GM23338 (cell line): ENCODE measurements at regions not wholly inside any gene's neighbourhood (a gene's known extent, or its start where the extent isn't known, plus 50 kb on each side); places are given as distances from the start of the nearest gene placed in this dataset.

ENCODE experiments used
- ATAC-seq: fragments of 200-7000 bp; cut with Tn5 transposase; 3 replicates; pipeline ENCODE4 v1.9.1; 2020
- DNase-seq: peaks from one replicate; pipeline ENCODE4 v3.0.0-alpha.2; 2015; ENCODE audit warnings: low spot score
- H2AFZ ChIP-seq: fragments of 200-600 bp; sonication (generic); 2 replicates; pipeline ENCODE4 v1.8.0; 2016; ENCODE audit warnings: antibody characterized with exemption, mild to moderate bottlenecking, moderate library complexity
- H3F3A ChIP-seq: fragments of 200-600 bp; sonication (generic); replicated peaks from 2 replicates; pipeline ENCODE4 v1.8.0; 2017; ENCODE audit warnings: antibody characterized with exemption, mixed run types, low read depth
- H3K27ac ChIP-seq: fragments of 200-600 bp; sonication (generic); 2 replicates; pipeline ENCODE4 v1.6.1; 2016; ENCODE audit warnings: low read depth
- H3K27me3 ChIP-seq: fragments of 200-600 bp; sonication (generic); 2 replicates; pipeline ENCODE4 v1.8.0; 2016; ENCODE audit warnings: mild to moderate bottlenecking, mixed run types, moderate library complexity; ENCODE audit not compliant: insufficient read depth
- H3K36me3 ChIP-seq: fragments of 200-600 bp; sonication (generic); 2 replicates; pipeline ENCODE4 v1.8.0; 2016; ENCODE audit warnings: mild to moderate bottlenecking; ENCODE audit not compliant: insufficient read depth
- H3K4me1 ChIP-seq: fragments of 200-600 bp; sonication (generic); 2 replicates; pipeline ENCODE4 v1.8.0; 2016; ENCODE audit warnings: mild to moderate bottlenecking, moderate library complexity; ENCODE audit not compliant: insufficient read depth
- H3K4me2 ChIP-seq: fragments of 200-600 bp; sonication (generic); 2 replicates; pipeline ENCODE4 v1.7.1; 2017; ENCODE audit warnings: mixed run types
- H3K4me3 ChIP-seq: fragments of 200-600 bp; sonication (generic); 2 replicates; pipeline ENCODE4 v1.6.1; 2016; ENCODE audit warnings: mixed run types
- H3K79me2 ChIP-seq: fragments of 200-600 bp; sonication (generic); replicated peaks from 2 replicates; pipeline ENCODE4 v1.8.0; 2017; ENCODE audit warnings: mild to moderate bottlenecking; ENCODE audit not compliant: insufficient read depth
- H3K9me2 ChIP-seq: fragments of 200-600 bp; sonication (generic); 2 replicates; pipeline ENCODE4 v1.8.0; 2017; ENCODE audit not compliant: insufficient read depth
- H4K20me1 ChIP-seq: fragments of 200-600 bp; sonication (generic); replicated peaks from 2 replicates; pipeline ENCODE4 v1.8.0; 2017; ENCODE audit warnings: mild to moderate bottlenecking; ENCODE audit not compliant: insufficient read depth
- H3K27ac Mint-ChIP-seq: 2 replicates; pipeline ENCODE4 v1.8.0; 2020; ENCODE audit warnings: inconsistent platforms, mild to moderate bottlenecking, moderate library complexity, mixed read lengths
- H3K27me3 Mint-ChIP-seq: 3 replicates; pipeline ENCODE4 v1.8.0; 2022; ENCODE audit warnings: low read depth, mild to moderate bottlenecking, moderate library complexity, mixed read lengths, inconsistent platforms; ENCODE audit not compliant: insufficient read depth, poor library complexity
- H3K36me3 Mint-ChIP-seq: 3 replicates; pipeline ENCODE4 v1.8.0; 2021; ENCODE audit warnings: low read depth, mild to moderate bottlenecking, inconsistent platforms, moderate library complexity, mixed read lengths
- H3K4me1 Mint-ChIP-seq: 3 replicates; pipeline ENCODE4 v1.8.0; 2020; ENCODE audit warnings: mild to moderate bottlenecking, inconsistent platforms, mixed read lengths
- H3K4me3 Mint-ChIP-seq: 3 replicates; pipeline ENCODE4 v1.8.0; 2021; ENCODE audit warnings: moderate library complexity, mild to moderate bottlenecking, inconsistent platforms, mixed read lengths
- H3K9me3 Mint-ChIP-seq: 3 replicates; pipeline ENCODE4 v1.8.0; 2020; ENCODE audit warnings: moderate library complexity, mild to moderate bottlenecking, inconsistent platforms, mixed read lengths
- CREB1 ChIP-seq: fragments of 250-450 bp; sonication (Bioruptor Pico); IDR thresholded peaks from 2 replicates; pipeline ENCODE4 v1.5.0; 2020; ENCODE audit warnings: low read depth, mild to moderate bottlenecking, moderate library complexity
- EZH2 ChIP-seq: fragments of 200-600 bp; sonication (generic); IDR thresholded peaks from one replicate; pipeline ENCODE4 v1.8.0; 2017; ENCODE audit warnings: antibody characterized with exemption, mild to moderate bottlenecking, low read depth; ENCODE audit not compliant: unreplicated experiment
- EZH2phosphoT487 ChIP-seq: fragments of 200-600 bp; sonication (generic); IDR thresholded peaks from one replicate; pipeline ENCODE4 v1.8.1; 2018; ENCODE audit warnings: antibody characterized with exemption; ENCODE audit not compliant: unreplicated experiment
- JUNB ChIP-seq: IDR thresholded peaks from one replicate; pipeline ENCODE4 v1.6.1; 2016; ENCODE audit warnings: antibody characterized with exemption; ENCODE audit not compliant: unreplicated experiment
- NANOG ChIP-seq: IDR thresholded peaks from 2 replicates; pipeline ENCODE4 v1.6.1; 2016; ENCODE audit warnings: antibody characterized with exemption, borderline replicate concordance
- POLR2AphosphoS5 ChIP-seq: IDR thresholded peaks from 2 replicates; pipeline ENCODE4 v1.6.1; 2016; ENCODE audit warnings: antibody characterized with exemption, low read depth
- STAT1 ChIP-seq: IDR thresholded peaks from one replicate; pipeline ENCODE4 v1.6.1; 2016; ENCODE audit warnings: antibody characterized with exemption; ENCODE audit not compliant: unreplicated experiment
- ZNF114 ChIP-seq: fragments of 250-450 bp; sonication (Bioruptor Pico); IDR thresholded peaks from 2 replicates; pipeline ENCODE4 v1.5.0; 2020; ENCODE audit warnings: mild to moderate bottlenecking, moderate library complexity
- ZNF331 ChIP-seq: fragments of 250-450 bp; sonication (Bioruptor Pico); IDR thresholded peaks from 2 replicates; pipeline ENCODE4 v1.5.0; 2020; ENCODE audit warnings: low read depth, mild to moderate bottlenecking, moderate library complexity
- TF ChIP-seq, protein P1 (sequence below), 2 experiments: fragments of 200-600 bp in 1 of 2; sonication (generic) in 1 of 2; conservative IDR thresholded peaks; 2 replicates each; pipeline versions ENCODE4 v1.5.1 to v1.6.1; 2016 to 2017; ENCODE audit warnings: antibody characterized with exemption in 2 of 2, low read depth in 2 of 2, mild to moderate bottlenecking in 2 of 2, moderate library complexity in 1 of 2
- TF ChIP-seq, protein P2 (sequence below): fragments of 250-450 bp; sonication (Bioruptor Pico); IDR thresholded peaks from 2 replicates; pipeline ENCODE4 v1.5.0; 2020; ENCODE audit warnings: mild to moderate bottlenecking, moderate library complexity
- TF ChIP-seq, protein P3 (sequence below): IDR thresholded peaks from 2 replicates; pipeline ENCODE4 v1.6.1; 2016; ENCODE audit warnings: antibody characterized with exemption
- TF ChIP-seq, protein P4 (sequence below): IDR thresholded peaks from one replicate; pipeline ENCODE4 v1.6.1; 2018; ENCODE audit warnings: antibody characterized with exemption; ENCODE audit not compliant: unreplicated experiment

DNA sequence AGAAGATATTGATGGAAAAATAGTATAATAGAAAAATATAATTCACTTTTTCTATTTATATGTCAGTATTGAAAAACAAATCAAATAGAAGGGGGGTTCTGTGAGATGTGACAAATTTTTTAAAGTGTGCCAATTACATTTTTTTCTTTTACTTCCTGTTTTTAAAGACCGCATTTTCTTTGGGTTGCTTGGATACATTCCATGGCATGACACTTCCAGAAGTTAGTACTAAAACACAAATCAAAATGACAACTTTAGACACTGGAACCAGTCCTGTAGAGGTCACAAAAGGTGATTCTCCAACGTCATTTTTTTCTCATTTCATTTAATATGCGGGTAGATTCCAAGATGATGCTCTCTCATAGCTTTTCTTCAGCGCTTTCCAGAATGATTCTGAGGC, 116.2 kb upstream of the GNPDA2 start:
- no peaks in the 10 kb centered on the region for H3K27me3 Mint-ChIP-seq

More for the DNA sequence above, 116.2 kb upstream of the GNPDA2 start:
- H3K36me3 Mint-ChIP-seq: no peaks in the 10 kb centered on the region
- Histone ChIP-seq H3K27me3 (no peaks in the 10 kb centered on the region), H3K4me1 (no peaks in the 10 kb centered on the region), H3K4me2 (no peak overlapping the region), H3K9me2 (peaks cover 2% of the 10 kb centered on the region; the same call in 1 of the 2 replicates), H3F3A (no peaks in the 10 kb centered on the region), H3K27ac (no peak overlapping the region), H3K36me3 (no peaks in the 10 kb centered on the region), H3K4me3 (no peak overlapping the region), H2AFZ (no peak overlapping the region), H4K20me1 (no peaks in the 10 kb centered on the region), H3K79me2 (no peaks in the 10 kb centered on the region)
- H3K9me3 Mint-ChIP-seq: no peaks in the 10 kb centered on the region
- DNase-seq: no peak
- TF ChIP-seq NANOG (no peak), JUNB (no peak), EZH2 (no peak), EZH2phosphoT487 (no peak), CREB1 (CRISPR knock-in tag) (no peak), ZNF331 (CRISPR knock-in tag) (no peak), POLR2AphosphoS5 (no peak), ZNF114 (no peak), STAT1 (no peak)
- TF ChIP-seq, protein P1, sequence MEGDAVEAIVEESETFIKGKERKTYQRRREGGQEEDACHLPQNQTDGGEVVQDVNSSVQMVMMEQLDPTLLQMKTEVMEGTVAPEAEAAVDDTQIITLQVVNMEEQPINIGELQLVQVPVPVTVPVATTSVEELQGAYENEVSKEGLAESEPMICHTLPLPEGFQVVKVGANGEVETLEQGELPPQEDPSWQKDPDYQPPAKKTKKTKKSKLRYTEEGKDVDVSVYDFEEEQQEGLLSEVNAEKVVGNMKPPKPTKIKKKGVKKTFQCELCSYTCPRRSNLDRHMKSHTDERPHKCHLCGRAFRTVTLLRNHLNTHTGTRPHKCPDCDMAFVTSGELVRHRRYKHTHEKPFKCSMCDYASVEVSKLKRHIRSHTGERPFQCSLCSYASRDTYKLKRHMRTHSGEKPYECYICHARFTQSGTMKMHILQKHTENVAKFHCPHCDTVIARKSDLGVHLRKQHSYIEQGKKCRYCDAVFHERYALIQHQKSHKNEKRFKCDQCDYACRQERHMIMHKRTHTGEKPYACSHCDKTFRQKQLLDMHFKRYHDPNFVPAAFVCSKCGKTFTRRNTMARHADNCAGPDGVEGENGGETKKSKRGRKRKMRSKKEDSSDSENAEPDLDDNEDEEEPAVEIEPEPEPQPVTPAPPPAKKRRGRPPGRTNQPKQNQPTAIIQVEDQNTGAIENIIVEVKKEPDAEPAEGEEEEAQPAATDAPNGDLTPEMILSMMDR (conservative IDR thresholded peaks at IDR 0.05; ENCODE audit: low read depth in 2 of 2): no peak
- TF ChIP-seq, protein P2, sequence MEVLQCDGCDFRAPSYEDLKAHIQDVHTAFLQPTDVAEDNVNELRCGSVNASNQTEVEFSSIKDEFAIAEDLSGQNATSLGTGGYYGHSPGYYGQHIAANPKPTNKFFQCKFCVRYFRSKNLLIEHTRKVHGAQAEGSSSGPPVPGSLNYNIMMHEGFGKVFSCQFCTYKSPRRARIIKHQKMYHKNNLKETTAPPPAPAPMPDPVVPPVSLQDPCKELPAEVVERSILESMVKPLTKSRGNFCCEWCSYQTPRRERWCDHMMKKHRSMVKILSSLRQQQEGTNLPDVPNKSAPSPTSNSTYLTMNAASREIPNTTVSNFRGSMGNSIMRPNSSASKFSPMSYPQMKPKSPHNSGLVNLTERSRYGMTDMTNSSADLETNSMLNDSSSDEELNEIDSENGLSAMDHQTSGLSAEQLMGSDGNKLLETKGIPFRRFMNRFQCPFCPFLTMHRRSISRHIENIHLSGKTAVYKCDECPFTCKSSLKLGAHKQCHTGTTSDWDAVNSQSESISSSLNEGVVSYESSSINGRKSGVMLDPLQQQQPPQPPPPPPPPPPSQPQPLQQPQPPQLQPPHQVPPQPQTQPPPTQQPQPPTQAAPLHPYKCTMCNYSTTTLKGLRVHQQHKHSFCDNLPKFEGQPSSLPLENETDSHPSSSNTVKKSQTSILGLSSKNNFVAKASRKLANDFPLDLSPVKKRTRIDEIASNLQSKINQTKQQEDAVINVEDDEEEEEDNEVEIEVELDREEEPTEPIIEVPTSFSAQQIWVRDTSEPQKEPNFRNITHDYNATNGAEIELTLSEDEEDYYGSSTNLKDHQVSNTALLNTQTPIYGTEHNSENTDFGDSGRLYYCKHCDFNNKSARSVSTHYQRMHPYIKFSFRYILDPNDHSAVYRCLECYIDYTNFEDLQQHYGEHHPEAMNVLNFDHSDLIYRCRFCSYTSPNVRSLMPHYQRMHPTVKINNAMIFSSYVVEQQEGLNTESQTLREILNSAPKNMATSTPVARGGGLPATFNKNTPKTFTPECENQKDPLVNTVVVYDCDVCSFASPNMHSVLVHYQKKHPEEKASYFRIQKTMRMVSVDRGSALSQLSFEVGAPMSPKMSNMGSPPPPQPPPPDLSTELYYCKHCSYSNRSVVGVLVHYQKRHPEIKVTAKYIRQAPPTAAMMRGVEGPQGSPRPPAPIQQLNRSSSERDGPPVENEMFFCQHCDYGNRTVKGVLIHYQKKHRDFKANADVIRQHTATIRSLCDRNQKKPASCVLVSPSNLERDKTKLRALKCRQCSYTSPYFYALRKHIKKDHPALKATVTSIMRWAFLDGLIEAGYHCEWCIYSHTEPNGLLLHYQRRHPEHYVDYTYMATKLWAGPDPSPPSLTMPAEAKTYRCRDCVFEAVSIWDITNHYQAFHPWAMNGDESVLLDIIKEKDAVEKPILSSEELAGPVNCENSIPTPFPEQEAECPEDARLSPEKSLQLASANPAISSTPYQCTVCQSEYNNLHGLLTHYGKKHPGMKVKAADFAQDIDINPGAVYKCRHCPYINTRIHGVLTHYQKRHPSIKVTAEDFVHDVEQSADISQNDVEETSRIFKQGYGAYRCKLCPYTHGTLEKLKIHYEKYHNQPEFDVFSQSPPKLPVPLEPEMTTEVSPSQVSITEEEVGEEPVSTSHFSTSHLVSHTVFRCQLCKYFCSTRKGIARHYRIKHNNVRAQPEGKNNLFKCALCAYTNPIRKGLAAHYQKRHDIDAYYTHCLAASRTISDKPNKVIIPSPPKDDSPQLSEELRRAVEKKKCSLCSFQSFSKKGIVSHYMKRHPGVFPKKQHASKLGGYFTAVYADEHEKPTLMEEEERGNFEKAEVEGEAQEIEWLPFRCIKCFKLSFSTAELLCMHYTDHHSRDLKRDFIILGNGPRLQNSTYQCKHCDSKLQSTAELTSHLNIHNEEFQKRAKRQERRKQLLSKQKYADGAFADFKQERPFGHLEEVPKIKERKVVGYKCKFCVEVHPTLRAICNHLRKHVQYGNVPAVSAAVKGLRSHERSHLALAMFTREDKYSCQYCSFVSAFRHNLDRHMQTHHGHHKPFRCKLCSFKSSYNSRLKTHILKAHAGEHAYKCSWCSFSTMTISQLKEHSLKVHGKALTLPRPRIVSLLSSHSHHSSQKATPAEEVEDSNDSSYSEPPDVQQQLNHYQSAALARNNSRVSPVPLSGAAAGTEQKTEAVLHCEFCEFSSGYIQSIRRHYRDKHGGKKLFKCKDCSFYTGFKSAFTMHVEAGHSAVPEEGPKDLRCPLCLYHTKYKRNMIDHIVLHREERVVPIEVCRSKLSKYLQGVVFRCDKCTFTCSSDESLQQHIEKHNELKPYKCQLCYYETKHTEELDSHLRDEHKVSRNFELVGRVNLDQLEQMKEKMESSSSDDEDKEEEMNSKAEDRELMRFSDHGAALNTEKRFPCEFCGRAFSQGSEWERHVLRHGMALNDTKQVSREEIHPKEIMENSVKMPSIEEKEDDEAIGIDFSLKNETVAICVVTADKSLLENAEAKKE (CRISPR knock-in tag): no peak
- TF ChIP-seq, protein P3, sequence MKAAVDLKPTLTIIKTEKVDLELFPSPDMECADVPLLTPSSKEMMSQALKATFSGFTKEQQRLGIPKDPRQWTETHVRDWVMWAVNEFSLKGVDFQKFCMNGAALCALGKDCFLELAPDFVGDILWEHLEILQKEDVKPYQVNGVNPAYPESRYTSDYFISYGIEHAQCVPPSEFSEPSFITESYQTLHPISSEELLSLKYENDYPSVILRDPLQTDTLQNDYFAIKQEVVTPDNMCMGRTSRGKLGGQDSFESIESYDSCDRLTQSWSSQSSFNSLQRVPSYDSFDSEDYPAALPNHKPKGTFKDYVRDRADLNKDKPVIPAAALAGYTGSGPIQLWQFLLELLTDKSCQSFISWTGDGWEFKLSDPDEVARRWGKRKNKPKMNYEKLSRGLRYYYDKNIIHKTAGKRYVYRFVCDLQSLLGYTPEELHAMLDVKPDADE: no peak
- TF ChIP-seq, protein P4, sequence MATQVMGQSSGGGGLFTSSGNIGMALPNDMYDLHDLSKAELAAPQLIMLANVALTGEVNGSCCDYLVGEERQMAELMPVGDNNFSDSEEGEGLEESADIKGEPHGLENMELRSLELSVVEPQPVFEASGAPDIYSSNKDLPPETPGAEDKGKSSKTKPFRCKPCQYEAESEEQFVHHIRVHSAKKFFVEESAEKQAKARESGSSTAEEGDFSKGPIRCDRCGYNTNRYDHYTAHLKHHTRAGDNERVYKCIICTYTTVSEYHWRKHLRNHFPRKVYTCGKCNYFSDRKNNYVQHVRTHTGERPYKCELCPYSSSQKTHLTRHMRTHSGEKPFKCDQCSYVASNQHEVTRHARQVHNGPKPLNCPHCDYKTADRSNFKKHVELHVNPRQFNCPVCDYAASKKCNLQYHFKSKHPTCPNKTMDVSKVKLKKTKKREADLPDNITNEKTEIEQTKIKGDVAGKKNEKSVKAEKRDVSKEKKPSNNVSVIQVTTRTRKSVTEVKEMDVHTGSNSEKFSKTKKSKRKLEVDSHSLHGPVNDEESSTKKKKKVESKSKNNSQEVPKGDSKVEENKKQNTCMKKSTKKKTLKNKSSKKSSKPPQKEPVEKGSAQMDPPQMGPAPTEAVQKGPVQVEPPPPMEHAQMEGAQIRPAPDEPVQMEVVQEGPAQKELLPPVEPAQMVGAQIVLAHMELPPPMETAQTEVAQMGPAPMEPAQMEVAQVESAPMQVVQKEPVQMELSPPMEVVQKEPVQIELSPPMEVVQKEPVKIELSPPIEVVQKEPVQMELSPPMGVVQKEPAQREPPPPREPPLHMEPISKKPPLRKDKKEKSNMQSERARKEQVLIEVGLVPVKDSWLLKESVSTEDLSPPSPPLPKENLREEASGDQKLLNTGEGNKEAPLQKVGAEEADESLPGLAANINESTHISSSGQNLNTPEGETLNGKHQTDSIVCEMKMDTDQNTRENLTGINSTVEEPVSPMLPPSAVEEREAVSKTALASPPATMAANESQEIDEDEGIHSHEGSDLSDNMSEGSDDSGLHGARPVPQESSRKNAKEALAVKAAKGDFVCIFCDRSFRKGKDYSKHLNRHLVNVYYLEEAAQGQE: no peak
- no peak for ATAC-seq
- H3K4me1 Mint-ChIP-seq: no peaks in the 10 kb centered on the region; the same call in 2 of the 3 replicates
- H3K4me3 Mint-ChIP-seq: no peak overlapping the region
- H3K27ac Mint-ChIP-seq: no peak overlapping the region
